ENCODE measurements at regions not wholly inside any gene's neighbourhood (a gene's known extent, or its start where the extent isn't known, plus 50 kb on each side); places are given as distances from the start of the nearest gene placed in this dataset.
"Not testable (repeated sequence)": the region's sequence is repeated elsewhere in the genome, so short reads cannot be mapped to it uniquely, and the experiment has no call there.

- WGBS, 4 donors, result 26 to 38% (median 36%) methylated on average over 5 of the region's 5 CpGs
- Histone ChIP-seq H3K36me3 (replicated peaks in 1 of 2) (no peaks in the 10 kb centered on the region), H3K9me3 (replicated peaks in 1 of 3) (no peaks in the 10 kb centered on the region), H3K27ac (no peak overlapping the region), H3K27me3 (peaks cover 3% of the 10 kb centered on the region), H3K4me1 (replicated peaks in 1 of 2) (no peaks in the 10 kb centered on the region), H3K4me3 (no peak overlapping the region)
- DNase-seq, result no peak
- intact Hi-C loops (cut with DNase I), result no loop called here
- TF ChIP-seq CTCF (IDR thresholded peaks at IDR 0.05), result no peak
- TF ChIP-seq POLR2A (IDR thresholded peaks at IDR 0.05), result no peak
Measured at GRCh38 chr18:35851286-35851970, 121.1 kb upstream of the RMP24 start.

GRCh38 chr18:35852786-35853185 lies 119.7 kb upstream of the RMP24 start:
- no peak for DNase-seq
- Histone ChIP-seq H3K27ac (no peak overlapping the region), H3K36me3 (replicated peaks in 1 of 2) (no peaks in the 10 kb centered on the region), H3K4me3 (no peak overlapping the region), H3K4me1 (replicated peaks in 1 of 2) (no peaks in the 10 kb centered on the region), H3K9me3 (replicated peaks in 1 of 3) (no peaks in the 10 kb centered on the region), H3K27me3 (peaks cover 3% of the 10 kb centered on the region)
- WGBS, 4 donors, result 46 to 53% (median 49%) methylated on average over 2 of the region's 2 CpGs
- intact Hi-C loops (cut with DNase I), result no loop called here
- no peak for TF ChIP-seq CTCF (IDR thresholded peaks at IDR 0.05)
- no peak for TF ChIP-seq POLR2A (IDR thresholded peaks at IDR 0.05)

- H3K4me1 ChIP-seq (replicated peaks in 1 of 2), result no peaks in the 10 kb centered on the region
- peaks cover 3% of the 10 kb centered on the region for H3K27me3 ChIP-seq
- WGBS, 4 donors, result 82 to 93% (median 84%) methylated on average over 5 of the region's 5 CpGs
- H3K9me3 ChIP-seq (replicated peaks in 1 of 3), result no peaks in the 10 kb centered on the region
- H3K36me3 ChIP-seq (replicated peaks in 1 of 2), result no peaks in the 10 kb centered on the region
- H3K4me3 ChIP-seq, result no peak overlapping the region
- no peak for DNase-seq
- TF ChIP-seq CTCF (IDR thresholded peaks at IDR 0.05) (no peak), POLR2A (IDR thresholded peaks at IDR 0.05) (no peak)
- no peak overlapping the region for H3K27ac ChIP-seq
- intact Hi-C loops (cut with DNase I), result no loop called here
Measured at GRCh38 chr18:35854095-35854494, 118.4 kb upstream of the RMP24 start.

GRCh38 chr18:35856178-35856577 lies 116.3 kb upstream of the RMP24 start:
- Histone ChIP-seq H3K4me1 (replicated peaks in 1 of 2) (no peaks in the 10 kb centered on the region), H3K27me3 (peaks cover 3% of the 10 kb centered on the region), H3K9me3 (replicated peaks in 1 of 3) (no peaks in the 10 kb centered on the region), H3K36me3 (replicated peaks in 1 of 2) (no peaks in the 10 kb centered on the region), H3K27ac (no peak overlapping the region), H3K4me3 (no peak overlapping the region)
- DNase-seq, result no peak
- 82 to 87% (median 84%) methylated on average over 3 of the region's 3 CpGs for WGBS, 4 donors
- intact Hi-C loops (cut with DNase I), result no loop called here
- TF ChIP-seq CTCF (IDR thresholded peaks at IDR 0.05), result no peak
- no peak for TF ChIP-seq POLR2A (IDR thresholded peaks at IDR 0.05)

- intact Hi-C loops (cut with DNase I); H3K27me3 ChIP-seq: not testable (repeated sequence)
- whole genome bisulfite sequencing, 4 donors, result 0 to 52% (median 21%) methylated on average over 1 of the region's 1 CpG
Measured at GRCh38 chr18:35856721-35857120, 115.8 kb upstream of the RMP24 start.

GRCh38 chr18:35857581-35857980 lies 114.9 kb upstream of the RMP24 start:
- intact Hi-C loops (cut with DNase I), result not testable (repeated sequence)

More at GRCh38 chr18:35856721-35857120, 115.8 kb upstream of the RMP24 start:
- not testable (repeated sequence) for H3K9me3 ChIP-seq (replicated peaks in 1 of 3); H3K27ac ChIP-seq; H3K36me3 ChIP-seq (replicated peaks in 1 of 2); H3K4me1 ChIP-seq (replicated peaks in 1 of 2); H3K4me3 ChIP-seq; DNase-seq

More at GRCh38 chr18:35857581-35857980, 114.9 kb upstream of the RMP24 start:
- H3K27me3 ChIP-seq; DNase-seq; H3K36me3 ChIP-seq (replicated peaks in 1 of 2); H3K27ac ChIP-seq; H3K9me3 ChIP-seq (replicated peaks in 1 of 3); H3K4me3 ChIP-seq; H3K4me1 ChIP-seq (replicated peaks in 1 of 2): not testable (repeated sequence)

All from adrenal gland (tissue), 9 donors.